ENCODE measurements at regions not wholly inside any gene's neighbourhood (a gene's known extent, or its start where the extent isn't known, plus 50 kb on each side); places are given as distances from the start of the nearest gene placed in this dataset.
"Not testable (repeated sequence)": the region's sequence is repeated elsewhere in the genome, so short reads cannot be mapped to it uniquely, and the experiment has no call there.

DNA sequence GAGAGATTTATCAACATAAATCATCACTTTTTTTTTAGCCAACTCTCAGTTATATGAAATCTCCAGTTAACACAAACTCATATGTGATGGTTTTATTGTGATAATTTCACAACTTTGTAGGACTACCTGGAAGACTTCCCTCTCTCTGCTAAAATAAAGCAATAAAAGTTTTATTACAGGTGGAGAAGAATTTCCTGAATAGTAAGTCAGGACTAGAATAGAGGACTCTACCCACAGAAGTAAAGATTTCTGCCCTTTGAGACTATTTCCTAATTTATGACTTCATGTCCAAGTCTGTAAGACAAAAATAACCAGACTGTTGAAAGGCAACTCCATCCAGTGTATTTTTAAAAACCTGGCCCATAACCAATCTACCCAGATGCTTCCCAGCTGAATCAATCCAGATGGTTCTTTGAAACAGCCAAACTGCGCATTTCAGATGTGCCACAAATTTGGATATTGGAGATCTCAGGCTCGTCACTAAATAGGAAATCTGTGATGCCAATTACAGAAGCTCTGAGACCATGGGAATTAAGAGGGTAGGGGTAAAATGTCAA is 234.0 kb upstream of the NMUR2 start:
- no peak for TF ChIP-seq CTCF (IDR thresholded peaks at IDR 0.05; ENCODE audit: borderline replicate concordance, control extremely low read depth, extremely low read depth, insufficient read depth, missing control alignments)
- DNase-seq (ENCODE audit: low spot score): no peak
- in situ Hi-C loops (cut with MboI; ENCODE audit: low sequenced_read_pairs, unreplicated experiment): no loop called here

DNA sequence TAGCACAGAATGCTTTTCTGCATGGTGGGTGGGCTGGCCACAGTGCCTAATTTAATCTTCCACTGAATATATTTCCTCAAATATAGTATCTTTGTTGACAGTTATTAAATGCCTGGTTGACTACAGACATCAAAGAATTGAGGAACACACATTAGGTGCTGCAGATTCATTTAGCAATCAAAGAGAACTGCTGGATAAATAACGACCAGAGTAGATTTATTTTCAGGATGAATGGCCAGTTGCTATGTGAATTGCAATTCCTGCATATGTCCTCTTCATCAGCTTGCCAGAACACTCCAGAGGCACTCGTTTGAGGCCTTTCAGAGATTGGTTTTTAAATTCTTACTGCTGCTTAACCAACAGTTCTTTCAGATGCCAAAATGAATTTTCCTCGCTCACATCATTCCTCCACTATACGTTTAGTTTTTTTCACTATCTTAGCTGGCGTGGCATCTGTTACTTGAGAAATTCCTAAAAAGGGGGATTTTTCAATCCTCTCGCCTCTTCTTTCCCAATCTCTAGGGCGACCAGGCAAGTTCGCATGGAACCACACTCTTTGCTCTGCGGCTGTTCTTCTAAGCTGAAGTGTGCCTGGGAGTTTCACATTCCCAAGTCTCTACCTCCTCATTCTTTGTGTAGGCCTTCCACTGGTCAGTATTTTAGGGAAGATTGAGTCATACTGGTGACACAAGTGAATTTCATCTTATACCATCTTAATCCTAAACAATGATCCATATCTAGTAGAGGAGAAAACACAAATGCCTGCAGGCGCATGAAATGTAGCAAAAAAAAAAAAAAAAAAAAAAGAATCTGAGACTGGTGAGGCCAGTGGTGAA is 237.1 kb upstream of the NMUR2 start:
- no peak for DNase-seq (ENCODE audit: low spot score)
- in situ Hi-C loops (cut with MboI; ENCODE audit: low sequenced_read_pairs, unreplicated experiment): no loop called here
- no peak for TF ChIP-seq CTCF (IDR thresholded peaks at IDR 0.05; ENCODE audit: borderline replicate concordance, control extremely low read depth, extremely low read depth, insufficient read depth, missing control alignments)

GRCh38 chr5:152642880-152643279 is 237.8 kb upstream of the NMUR2 start:
- in situ Hi-C loops (cut with MboI; ENCODE audit: low sequenced_read_pairs, unreplicated experiment): no loop called here
- no peak for DNase-seq (ENCODE audit: low spot score)
- no peak for TF ChIP-seq CTCF (IDR thresholded peaks at IDR 0.05; ENCODE audit: borderline replicate concordance, control extremely low read depth, extremely low read depth, insufficient read depth, missing control alignments)

DNA sequence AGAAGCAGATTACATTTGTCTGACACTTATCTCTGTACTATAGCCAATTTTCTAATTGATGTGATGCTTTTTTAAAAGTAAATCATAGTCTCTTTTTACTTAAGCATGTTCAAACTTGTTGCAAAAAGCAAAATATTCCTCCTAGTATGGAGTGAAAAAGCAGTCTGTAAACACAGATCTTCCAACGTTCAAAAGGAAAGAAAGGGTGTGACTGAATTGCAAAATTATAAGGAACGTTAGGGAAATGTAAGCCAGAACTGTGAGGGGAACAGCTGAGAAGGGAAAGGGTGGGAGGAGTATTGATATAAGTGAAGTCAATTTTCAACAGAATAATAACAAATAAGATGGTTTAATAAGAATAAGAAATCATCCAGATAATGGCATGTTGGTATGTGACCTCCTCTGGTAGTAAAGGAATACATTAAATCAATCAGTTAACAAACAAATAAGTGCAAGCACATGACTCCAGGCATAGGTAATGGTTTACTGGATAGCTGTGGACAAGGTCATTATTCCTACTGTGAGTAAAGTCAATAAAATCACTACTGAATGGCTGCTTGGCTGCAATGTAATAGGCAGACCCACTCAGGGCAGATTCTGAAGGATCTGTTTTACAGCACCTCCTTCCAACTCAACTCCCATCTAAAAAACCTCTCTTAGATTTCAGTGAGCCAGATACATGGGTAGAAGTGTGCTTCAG is 239.1 kb upstream of the NMUR2 start:
- TF ChIP-seq CTCF (IDR thresholded peaks at IDR 0.05; ENCODE audit: borderline replicate concordance, control extremely low read depth, extremely low read depth, insufficient read depth, missing control alignments): no peak
- in situ Hi-C loops (cut with MboI; ENCODE audit: low sequenced_read_pairs, unreplicated experiment): no loop called here
- DNase-seq (ENCODE audit: low spot score): no peak

- DNase-seq (ENCODE audit: low spot score): no peak
- no peak for TF ChIP-seq CTCF (IDR thresholded peaks at IDR 0.05; ENCODE audit: borderline replicate concordance, control extremely low read depth, extremely low read depth, insufficient read depth, missing control alignments)
- in situ Hi-C loops (cut with MboI; ENCODE audit: low sequenced_read_pairs, unreplicated experiment): no loop called here
These were observed 244.5 kb upstream of the NMUR2 start for GRCh38 chr5:152649609-152650008.

GRCh38 chr5:152650413-152650812 is 245.3 kb upstream of the NMUR2 start:
- DNase-seq (ENCODE audit: low spot score): no peak
- no peak for TF ChIP-seq CTCF (IDR thresholded peaks at IDR 0.05; ENCODE audit: borderline replicate concordance, control extremely low read depth, extremely low read depth, insufficient read depth, missing control alignments)
- in situ Hi-C loops (cut with MboI; ENCODE audit: low sequenced_read_pairs, unreplicated experiment): no loop called here

DNA sequence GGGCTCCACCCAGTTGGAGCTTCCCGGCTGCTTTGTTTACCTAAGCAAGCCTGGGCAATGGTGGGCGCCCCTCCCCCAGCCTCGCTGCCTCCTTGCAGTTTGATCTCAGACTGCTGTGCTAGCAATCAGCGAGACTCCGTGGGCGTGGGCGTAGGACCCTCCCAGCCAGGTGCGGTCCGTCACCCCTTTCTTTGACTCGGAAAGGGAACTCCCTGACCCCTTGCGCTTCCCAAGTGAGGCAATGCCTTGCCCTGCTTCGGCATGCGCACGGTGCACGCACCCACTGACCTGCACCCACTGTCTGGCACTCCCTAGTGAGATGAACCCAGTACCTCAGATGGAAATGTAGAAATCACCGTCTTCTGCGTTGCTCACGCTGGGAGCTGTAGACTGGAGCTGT is 254.4 kb upstream of the NMUR2 start:
- in situ Hi-C loops (cut with MboI; ENCODE audit: low sequenced_read_pairs, unreplicated experiment); DNase-seq (ENCODE audit: low spot score): not testable (repeated sequence)
